ENCODE measurements at regions not wholly inside any gene's neighbourhood (a gene's known extent, or its start where the extent isn't known, plus 50 kb on each side); places are given as distances from the start of the nearest gene placed in this dataset.

- H3K27ac ChIP-seq = no peak overlapping the region
- ATAC-seq = no peak
- WGBS, 4 donors = 94 to 96% (median 96%) methylated on average over 4 of the region's 4 CpGs
- TF ChIP-seq, protein P1, sequence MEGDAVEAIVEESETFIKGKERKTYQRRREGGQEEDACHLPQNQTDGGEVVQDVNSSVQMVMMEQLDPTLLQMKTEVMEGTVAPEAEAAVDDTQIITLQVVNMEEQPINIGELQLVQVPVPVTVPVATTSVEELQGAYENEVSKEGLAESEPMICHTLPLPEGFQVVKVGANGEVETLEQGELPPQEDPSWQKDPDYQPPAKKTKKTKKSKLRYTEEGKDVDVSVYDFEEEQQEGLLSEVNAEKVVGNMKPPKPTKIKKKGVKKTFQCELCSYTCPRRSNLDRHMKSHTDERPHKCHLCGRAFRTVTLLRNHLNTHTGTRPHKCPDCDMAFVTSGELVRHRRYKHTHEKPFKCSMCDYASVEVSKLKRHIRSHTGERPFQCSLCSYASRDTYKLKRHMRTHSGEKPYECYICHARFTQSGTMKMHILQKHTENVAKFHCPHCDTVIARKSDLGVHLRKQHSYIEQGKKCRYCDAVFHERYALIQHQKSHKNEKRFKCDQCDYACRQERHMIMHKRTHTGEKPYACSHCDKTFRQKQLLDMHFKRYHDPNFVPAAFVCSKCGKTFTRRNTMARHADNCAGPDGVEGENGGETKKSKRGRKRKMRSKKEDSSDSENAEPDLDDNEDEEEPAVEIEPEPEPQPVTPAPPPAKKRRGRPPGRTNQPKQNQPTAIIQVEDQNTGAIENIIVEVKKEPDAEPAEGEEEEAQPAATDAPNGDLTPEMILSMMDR (IDR thresholded peaks at IDR 0.05) = no peak
- TF ChIP-seq POLR2A (IDR thresholded peaks at IDR 0.05) = no peak
- no peak for DNase-seq
- H3K9me3 ChIP-seq = peaks cover 0 to 15% (median 0%) of the 10 kb centered on the region in 12 donors
- H3K4me3 ChIP-seq = no peak overlapping the region
- H3K36me3 ChIP-seq = no peaks in the 10 kb centered on the region
- no peaks in the 10 kb centered on the region for H3K4me1 ChIP-seq
- no peaks in the 10 kb centered on the region for H3K27me3 ChIP-seq
- intact Hi-C loops (cut with DNase I) = no loop called here
These were observed 123.8 kb upstream of the PRDX6 start for GRCh38 chr1:173353350-173353749.

DNA sequence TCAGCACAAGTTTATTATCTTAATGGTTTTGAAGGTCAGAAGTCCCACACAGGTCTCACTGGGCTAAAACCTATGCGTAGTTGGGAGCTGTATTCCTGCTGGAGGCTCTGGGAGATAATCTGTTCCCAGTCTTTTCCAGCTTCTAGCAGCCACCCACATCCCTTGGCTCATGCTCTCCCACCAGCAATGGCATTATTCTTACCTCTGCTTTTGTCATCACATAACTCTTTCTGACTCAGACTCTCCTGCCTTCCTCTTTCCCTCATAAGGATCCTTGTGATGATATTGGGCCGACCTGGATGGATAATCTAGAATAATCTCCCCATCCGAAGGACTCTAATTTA lies 122.2 kb upstream of the PRDX6 start:
- WGBS, 4 donors = 81 to 92% (median 81%) methylated on average over 3 of the region's 3 CpGs
- H3K4me1 ChIP-seq = no peaks in the 10 kb centered on the region
- H3K27ac ChIP-seq = no peak overlapping the region
- H3K4me3 ChIP-seq = no peak overlapping the region
- ATAC-seq = no peak
- H3K27me3 ChIP-seq = no peaks in the 10 kb centered on the region
- intact Hi-C loops (cut with DNase I) = no loop called here
- TF ChIP-seq, protein P1 (IDR thresholded peaks at IDR 0.05) = no peak
- TF ChIP-seq POLR2A (IDR thresholded peaks at IDR 0.05) = no peak
- no peaks in the 10 kb centered on the region for H3K36me3 ChIP-seq
- DNase-seq = no peak
- peaks cover 0 to 15% (median 0%) of the 10 kb centered on the region in 12 donors for H3K9me3 ChIP-seq

DNA sequence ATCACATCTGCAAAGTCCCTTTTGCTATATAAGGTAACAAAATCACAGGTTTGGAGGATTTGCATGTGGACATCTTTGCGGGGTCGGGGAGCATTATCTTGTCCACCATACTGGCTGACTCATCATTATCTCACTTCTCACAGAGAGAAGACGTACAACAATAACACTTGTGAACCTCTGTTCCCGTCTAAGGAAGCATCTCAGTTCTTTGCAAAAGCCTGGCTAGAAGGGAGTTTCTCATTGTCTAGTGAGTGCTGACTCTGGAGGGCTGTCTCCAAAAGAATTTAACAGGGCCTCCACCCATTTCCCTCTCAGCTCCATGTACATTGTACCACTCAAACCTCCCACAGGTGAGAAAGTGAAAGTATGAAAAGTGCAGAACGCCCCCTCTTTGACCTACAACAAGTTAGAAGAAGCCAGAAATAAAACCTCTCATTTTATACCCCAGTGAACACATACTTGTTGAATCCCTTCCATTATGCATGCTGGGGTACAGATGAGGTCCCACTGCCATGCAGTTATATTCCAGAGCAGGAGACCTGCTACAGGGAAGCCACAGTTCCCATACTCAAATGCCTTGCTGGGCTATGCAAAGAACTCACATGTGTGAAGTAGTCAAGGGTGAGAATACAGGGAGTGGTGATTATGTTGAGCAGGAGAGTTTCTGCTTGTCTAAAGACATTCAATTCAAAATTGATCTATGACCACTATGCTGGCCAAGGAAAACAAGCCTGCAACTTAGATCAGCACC lies 121.7 kb upstream of the PRDX6 start:
- peak overlapping the region in 1 of 12 donors; percentile 20 for H3K27ac ChIP-seq
- H3K4me1 ChIP-seq = peaks cover 0 to under 1% (median 0%) of the 10 kb centered on the region in 12 donors
- H3K9me3 ChIP-seq = peaks cover 0 to 15% (median 0%) of the 10 kb centered on the region in 12 donors
- H3K27me3 ChIP-seq = no peaks in the 10 kb centered on the region
- no peak for TF ChIP-seq POLR2A (IDR thresholded peaks at IDR 0.05)
- TF ChIP-seq, protein P1 (IDR thresholded peaks at IDR 0.05) = no peak
- WGBS, 4 donors = 60 to 78% (median 66%) methylated on average over 5 of the region's 5 CpGs
- ATAC-seq (peak in 2 of 4 donors; percentile 34 to 49), DNase-seq (no peak)
- H3K4me3 ChIP-seq = no peak overlapping the region
- intact Hi-C loops (cut with DNase I) = no loop called here
- H3K36me3 ChIP-seq = no peaks in the 10 kb centered on the region

- H3K4me1 ChIP-seq = peaks cover 0 to 7% (median 0%) of the 10 kb centered on the region in 12 donors
- TF ChIP-seq, protein P1 (IDR thresholded peaks at IDR 0.05) = no peak
- H3K27ac ChIP-seq = no peak overlapping the region
- DNase-seq (no peak), ATAC-seq (no peak)
- H3K9me3 ChIP-seq = peaks cover 0 to 15% (median 0%) of the 10 kb centered on the region in 12 donors
- intact Hi-C loops (cut with DNase I) = no loop called here
- H3K27me3 ChIP-seq = no peaks in the 10 kb centered on the region
- H3K4me3 ChIP-seq = no peak overlapping the region
- H3K36me3 ChIP-seq = no peaks in the 10 kb centered on the region
- 90 to 96% (median 95%) methylated on average over 2 of the region's 2 CpGs for WGBS, 4 donors
These were observed 120.9 kb upstream of the PRDX6 start for GRCh38 chr1:173356191-173356762.

All from heart left ventricle (tissue), 16 donors.